H1 (cell line): ENCODE measurements at regions not wholly inside any gene's neighbourhood (a gene's known extent, or its start where the extent isn't known, plus 50 kb on each side); places are given as distances from the start of the nearest gene placed in this dataset.

ENCODE experiments used
- EP300 ChIP-seq, 2 experiments: IDR thresholded peaks; 1 replicate in 1 of 2; 2 replicates in 1 of 2; pipeline ENCODE4 v1.6.1; 2011 to 2012; ENCODE audit warnings: low read depth in 2 of 2, low read length in 2 of 2, mild to moderate bottlenecking in 2 of 2, borderline replicate concordance in 1 of 2, inconsistent platforms in 1 of 2, moderate library complexity in 1 of 2
- HDAC2 ChIP-seq, 2 experiments: fragments of 300-600 bp in 1 of 2; sonication (generic) in 1 of 2; IDR thresholded peaks; 2 replicates each; pipeline ENCODE4 v1.6.1; 2011 to 2012; ENCODE audit warnings: low read depth in 2 of 2, low read length in 2 of 2, mild to moderate bottlenecking in 2 of 2, moderate library complexity in 2 of 2, borderline replicate concordance in 1 of 2, inconsistent platforms in 1 of 2
- POLR2A ChIP-seq, 2 experiments: IDR thresholded peaks; 1 replicate in 1 of 2; 2 replicates in 1 of 2; pipeline ENCODE4 v1.6.1; 2011; ENCODE audit warnings: low read depth in 2 of 2, low read length in 2 of 2, mild to moderate bottlenecking in 2 of 2; ENCODE audit errors: control extremely low read depth in 1 of 2
- POLR2AphosphoS5 ChIP-seq: IDR thresholded peaks from 2 replicates; pipeline ENCODE4 v1.6.1; 2011; ENCODE audit warnings: low read depth, low read length
- POU5F1 ChIP-seq: IDR thresholded peaks from 2 replicates; pipeline ENCODE4 v1.6.1; 2011; ENCODE audit warnings: low read depth, mild to moderate bottlenecking, low read length, moderate library complexity
- RAD21 ChIP-seq, 2 experiments: IDR thresholded peaks in 1 of 2; conservative IDR thresholded peaks in 1 of 2; 2 replicates each; pipeline ENCODE4 v1.6.1; 2011; ENCODE audit warnings: low read depth in 2 of 2, low read length in 2 of 2, improper control_type of control experiment in 1 of 2, inconsistent platforms in 1 of 2, mild to moderate bottlenecking in 1 of 2, moderate library complexity in 1 of 2
- SAP30 ChIP-seq: fragments of 300-600 bp; sonication (generic); IDR thresholded peaks from 2 replicates; pipeline ENCODE4 v1.7.1; 2012; ENCODE audit warnings: low read length, moderate library complexity, mild to moderate bottlenecking, inconsistent platforms; ENCODE audit not compliant: insufficient read depth, insufficient replicate concordance
- TF ChIP-seq, protein P1 (sequence below): IDR thresholded peaks from 2 replicates; pipeline ENCODE4 v1.6.1; 2012; ENCODE audit warnings: inconsistent platforms
- TF ChIP-seq, protein P2 (sequence below), 3 experiments: IDR thresholded peaks; 1 replicate in 2 of 3; 2 replicates in 1 of 3; pipeline versions ENCODE4 v1.5.1 to v1.6.1; 2011; ENCODE audit warnings: low read length in 3 of 3, mild to moderate bottlenecking in 3 of 3, inconsistent platforms in 2 of 3, low read depth in 1 of 3, moderate library complexity in 1 of 3; ENCODE audit not compliant: insufficient read depth in 1 of 3; ENCODE audit errors: control extremely low read depth in 1 of 3

DNA sequence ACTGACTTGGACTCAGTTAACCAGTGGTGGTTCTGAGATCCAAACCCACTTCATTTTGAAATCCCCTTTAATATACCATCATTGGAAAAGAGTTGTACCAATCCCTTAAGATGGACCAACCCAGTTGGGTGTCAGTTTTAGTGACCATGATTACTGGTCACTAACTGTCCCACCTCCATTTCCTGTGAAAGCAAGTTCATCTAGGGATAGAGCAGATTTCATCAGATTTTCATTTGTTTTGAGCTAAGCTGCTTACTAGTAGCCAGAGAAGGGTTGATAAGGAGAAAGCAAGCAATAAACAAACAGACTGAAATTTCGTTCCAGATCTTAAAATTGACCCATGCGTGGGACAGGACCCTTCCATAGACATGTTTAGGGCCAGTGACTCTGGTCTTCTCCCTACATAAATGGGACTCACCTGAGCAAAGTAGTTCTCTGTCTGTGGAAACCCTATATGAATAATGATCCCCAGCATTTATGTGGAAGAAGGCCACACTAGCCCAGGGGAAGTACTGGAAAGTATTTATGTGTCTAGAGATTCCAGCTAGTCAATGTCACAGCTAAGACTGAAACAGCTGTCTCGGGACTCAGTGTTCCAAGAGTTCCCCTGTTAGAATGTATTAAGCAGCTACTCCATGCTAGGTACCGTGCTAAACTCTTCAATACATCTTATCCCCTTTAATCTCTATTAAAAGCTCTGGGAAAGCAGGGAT, 196.0 kb upstream of the BCL6 start:
- TF ChIP-seq, protein P1, sequence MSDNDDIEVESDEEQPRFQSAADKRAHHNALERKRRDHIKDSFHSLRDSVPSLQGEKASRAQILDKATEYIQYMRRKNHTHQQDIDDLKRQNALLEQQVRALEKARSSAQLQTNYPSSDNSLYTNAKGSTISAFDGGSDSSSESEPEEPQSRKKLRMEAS = no peak
- TF ChIP-seq POLR2A (IDR thresholded peaks at IDR 0.05; ENCODE audit: control extremely low read depth in 1 of 2, low read depth in 2 of 2, low read length in 2 of 2) (no peak), SAP30 (no peak), EP300 (IDR thresholded peaks at IDR 0.05; ENCODE audit: borderline replicate concordance in 1 of 2, low read depth in 2 of 2, low read length in 2 of 2) (no peak), POU5F1 (no peak), RAD21 (IDR thresholded peaks at IDR 0.05 in 1 of 2, conservative IDR thresholded peaks at IDR 0.05 in 1 of 2; ENCODE audit: low read depth in 2 of 2, low read length in 2 of 2) (no peak), POLR2AphosphoS5 (no peak), HDAC2 (IDR thresholded peaks at IDR 0.05; ENCODE audit: borderline replicate concordance in 1 of 2, low read depth in 2 of 2, low read length in 2 of 2) (no peak)
- TF ChIP-seq, protein P2, sequence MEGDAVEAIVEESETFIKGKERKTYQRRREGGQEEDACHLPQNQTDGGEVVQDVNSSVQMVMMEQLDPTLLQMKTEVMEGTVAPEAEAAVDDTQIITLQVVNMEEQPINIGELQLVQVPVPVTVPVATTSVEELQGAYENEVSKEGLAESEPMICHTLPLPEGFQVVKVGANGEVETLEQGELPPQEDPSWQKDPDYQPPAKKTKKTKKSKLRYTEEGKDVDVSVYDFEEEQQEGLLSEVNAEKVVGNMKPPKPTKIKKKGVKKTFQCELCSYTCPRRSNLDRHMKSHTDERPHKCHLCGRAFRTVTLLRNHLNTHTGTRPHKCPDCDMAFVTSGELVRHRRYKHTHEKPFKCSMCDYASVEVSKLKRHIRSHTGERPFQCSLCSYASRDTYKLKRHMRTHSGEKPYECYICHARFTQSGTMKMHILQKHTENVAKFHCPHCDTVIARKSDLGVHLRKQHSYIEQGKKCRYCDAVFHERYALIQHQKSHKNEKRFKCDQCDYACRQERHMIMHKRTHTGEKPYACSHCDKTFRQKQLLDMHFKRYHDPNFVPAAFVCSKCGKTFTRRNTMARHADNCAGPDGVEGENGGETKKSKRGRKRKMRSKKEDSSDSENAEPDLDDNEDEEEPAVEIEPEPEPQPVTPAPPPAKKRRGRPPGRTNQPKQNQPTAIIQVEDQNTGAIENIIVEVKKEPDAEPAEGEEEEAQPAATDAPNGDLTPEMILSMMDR (IDR thresholded peaks at IDR 0.05; ENCODE audit: control extremely low read depth in 1 of 3, insufficient read depth in 1 of 3, low read depth in 1 of 3, low read length in 3 of 3) = no peak
